BE2C (cell line): ENCODE measurements at regions not wholly inside any gene's neighbourhood (a gene's known extent, or its start where the extent isn't known, plus 50 kb on each side); places are given as distances from the start of the nearest gene placed in this dataset.

Experiments
- DNase-seq: peaks from one replicate; pipeline ENCODE4 v3.0.0-alpha.2; 2020
- H3K27me3 ChIP-seq: fragments of 250-450 bp; sonication (Bioruptor Pico); 2 replicates; pipeline ENCODE4 v1.5.1; 2020; ENCODE audit warnings: mild to moderate bottlenecking
- H3K36me3 ChIP-seq: fragments of 250-450 bp; sonication (Bioruptor Pico); 2 replicates; pipeline ENCODE4 v1.5.1; 2020; ENCODE audit warnings: mild to moderate bottlenecking
- H3K4me1 ChIP-seq: fragments of 250-450 bp; sonication (Bioruptor Pico); 2 replicates; pipeline ENCODE4 v1.5.1; 2020
- H3K4me3 ChIP-seq: 2 replicates; pipeline ENCODE4 v1.5.1; 2011; ENCODE audit warnings: low read depth, low read length
- H3K9me3 ChIP-seq: fragments of 250-450 bp; sonication (Bioruptor Pico); 2 replicates; pipeline ENCODE4 v1.5.1; 2020
- CTCF ChIP-seq: IDR thresholded peaks from 2 replicates; pipeline ENCODE4 v1.5.1; 2012; ENCODE audit warnings: mild to moderate bottlenecking, low read depth, low read length

DNA sequence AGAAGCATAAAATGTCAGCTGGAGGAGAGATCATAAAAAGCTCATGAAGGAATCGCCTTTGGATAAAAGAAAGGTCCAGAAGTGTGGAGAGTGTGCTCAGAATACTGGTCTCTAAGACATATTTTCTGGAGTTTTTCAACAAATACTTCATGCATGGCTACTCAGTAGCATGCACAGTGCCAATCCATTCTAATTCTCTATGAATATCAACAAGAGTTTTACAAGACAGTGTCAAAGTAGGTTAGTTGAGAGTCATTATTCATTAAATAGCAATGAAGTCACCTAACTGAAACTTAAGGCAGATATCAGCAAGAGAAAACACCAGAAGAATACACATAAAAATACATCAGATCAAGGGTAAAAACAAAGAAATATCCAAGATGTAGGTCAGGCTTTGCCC lies 1243.2 kb upstream of the SLC10A2 start:
- Histone ChIP-seq H3K4me1 (no peaks in the 10 kb centered on the region), H3K9me3 (peaks cover 2% of the 10 kb centered on the region; the same call in 1 of the 2 replicates), H3K4me3 (no peak overlapping the region), H3K27me3 (no peaks in the 10 kb centered on the region), H3K36me3 (no peaks in the 10 kb centered on the region)
- no peak for DNase-seq
- TF ChIP-seq CTCF, result no peak

DNA sequence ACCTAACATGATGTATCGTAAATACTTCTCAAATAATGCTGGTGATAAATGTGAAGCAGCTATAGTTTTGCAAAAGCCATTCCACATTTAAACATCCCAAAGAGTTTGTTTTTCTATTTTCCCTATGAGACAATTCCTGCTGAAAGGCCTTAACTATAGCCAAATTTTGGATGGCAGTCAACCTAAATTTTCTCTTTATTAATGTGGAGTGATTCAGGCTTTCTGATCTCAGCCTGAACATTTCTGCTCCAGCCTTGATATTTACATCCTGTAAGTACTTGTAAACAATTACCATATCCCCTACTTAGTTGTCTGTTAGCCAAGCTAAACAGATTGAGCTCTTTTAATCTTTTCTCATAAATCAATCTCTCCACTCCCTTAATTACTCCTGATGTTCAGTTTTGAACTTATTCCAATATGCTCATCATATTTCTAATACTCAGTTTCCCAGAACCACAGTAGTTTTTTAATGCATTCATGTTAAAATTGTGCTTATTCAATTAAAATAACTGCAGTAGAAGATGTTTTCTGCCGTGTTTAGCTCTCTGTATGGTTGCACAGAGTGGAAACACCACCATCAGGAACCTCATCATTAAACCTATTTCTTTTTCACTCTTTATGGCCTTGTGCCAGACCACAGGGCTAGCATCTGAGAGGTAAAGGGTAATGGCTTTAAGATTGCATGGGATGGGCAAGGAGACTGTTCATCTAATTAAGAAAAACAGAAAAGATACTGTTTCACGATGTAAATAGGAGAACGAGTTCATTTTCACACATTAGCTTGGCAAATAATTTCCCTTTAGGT lies 1235.2 kb upstream of the SLC10A2 start:
- no peaks in the 10 kb centered on the region for H3K9me3 ChIP-seq
- peaks cover 9% of the 10 kb centered on the region for H3K4me1 ChIP-seq
- no peaks in the 10 kb centered on the region for H3K36me3 ChIP-seq
- TF ChIP-seq CTCF, result no peak
- H3K4me3 ChIP-seq, result no peak overlapping the region
- no peaks in the 10 kb centered on the region for H3K27me3 ChIP-seq
- DNase-seq, result no peak

DNA sequence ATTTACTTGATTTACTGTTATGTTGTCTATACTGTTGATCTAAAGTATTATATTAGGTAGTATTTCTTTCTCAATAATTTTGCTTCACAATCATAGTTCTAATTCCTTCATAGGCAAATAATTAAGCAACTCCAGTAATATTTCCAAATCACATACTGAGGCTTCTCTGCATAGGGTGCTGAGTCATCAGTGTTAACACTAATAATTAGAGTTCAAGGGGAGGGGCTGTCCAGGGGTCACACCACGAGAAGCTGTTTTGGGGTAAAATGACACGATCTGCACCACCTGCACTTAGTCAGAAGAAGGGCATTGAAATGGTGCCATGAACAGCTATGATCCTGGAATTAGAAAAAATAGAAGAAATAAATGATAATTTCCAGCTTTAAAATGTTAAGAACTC lies 1230.9 kb upstream of the SLC10A2 start:
- no peaks in the 10 kb centered on the region for H3K36me3 ChIP-seq
- H3K4me1 ChIP-seq, result peaks cover 22% of the 10 kb centered on the region
- H3K27me3 ChIP-seq, result no peaks in the 10 kb centered on the region
- TF ChIP-seq CTCF, result no peak
- DNase-seq, result no peak
- no peaks in the 10 kb centered on the region for H3K9me3 ChIP-seq
- no peak overlapping the region for H3K4me3 ChIP-seq

GRCh38 chr13:104296286-104296685 lies 1230.1 kb upstream of the SLC10A2 start:
- peaks cover 22% of the 10 kb centered on the region for H3K4me1 ChIP-seq
- no peaks in the 10 kb centered on the region for H3K9me3 ChIP-seq
- no peaks in the 10 kb centered on the region for H3K27me3 ChIP-seq
- no peak for TF ChIP-seq CTCF
- no peak overlapping the region for H3K4me3 ChIP-seq
- peak; percentile 21 for DNase-seq
- H3K36me3 ChIP-seq, result no peaks in the 10 kb centered on the region

DNA sequence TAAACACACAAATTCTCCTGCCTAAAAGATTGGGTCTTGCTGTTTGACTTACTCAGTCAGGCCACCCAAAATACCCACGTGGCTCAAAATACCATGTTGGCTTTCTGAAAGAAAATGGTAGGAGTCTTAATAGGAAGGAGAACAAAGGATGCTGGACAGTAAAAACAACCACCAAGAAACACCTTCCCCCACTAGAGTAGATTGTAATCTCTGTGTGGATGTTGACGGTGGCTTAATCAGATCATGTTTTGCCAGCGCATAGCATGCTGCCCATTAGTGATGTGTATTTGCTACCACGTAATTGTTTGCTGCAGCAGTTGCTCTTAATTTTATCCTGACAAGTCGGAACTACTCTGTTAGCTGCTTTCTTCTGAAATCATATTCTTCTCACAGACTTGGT lies 1229.3 kb upstream of the SLC10A2 start:
- DNase-seq, result no peak
- H3K9me3 ChIP-seq, result no peaks in the 10 kb centered on the region
- no peak for TF ChIP-seq CTCF
- H3K36me3 ChIP-seq, result no peaks in the 10 kb centered on the region
- H3K4me1 ChIP-seq, result peaks cover 18% of the 10 kb centered on the region
- H3K27me3 ChIP-seq, result no peaks in the 10 kb centered on the region
- no peak overlapping the region for H3K4me3 ChIP-seq

- TF ChIP-seq CTCF, result no peak
- Histone ChIP-seq H3K9me3 (no peaks in the 10 kb centered on the region), H3K4me1 (no peaks in the 10 kb centered on the region), H3K36me3 (no peaks in the 10 kb centered on the region), H3K27me3 (no peaks in the 10 kb centered on the region), H3K4me3 (no peak overlapping the region)
- no peak for DNase-seq
Measured at GRCh38 chr13:104289400-104289799, 1223.2 kb upstream of the SLC10A2 start.
